HepG2 (cell line): ENCODE measurements at regions not wholly inside any gene's neighbourhood (a gene's known extent, or its start where the extent isn't known, plus 50 kb on each side); places are given as distances from the start of the nearest gene placed in this dataset.

Source experiments
- ATAC-seq: fragments of 200-7000 bp; cut with Tn5 transposase; 3 replicates; pipeline ENCODE4 v1.9.1; 2020; ENCODE audit warnings: mild to moderate bottlenecking, moderate library complexity
- BruUV-seq: library from RNA; stranded (reverse); fragments of 400-500 nt; replicated peaks from 2 replicates; lab custom pipeline; 2021; lab: Mats Ljungman, UMichigan
- CTCF ChIA-PET: fragments of 300-600 bp; formaldehyde crosslinking; extraction: SDS; loops from one replicate; lab custom pipeline; 2021; ENCODE audit warnings: low total read pairs, inconsistent platforms, low intra/inter-chr PET ratio; lab: Yijun Ruan, JAX
- POLR2A ChIA-PET: fragments of 350-600 bp; sonication (Branson Sonifier 250); formaldehyde crosslinking; loops from one replicate; lab custom pipeline; 2020; ENCODE audit warnings: antibody characterized with exemption, inconsistent platforms; lab: Yijun Ruan, JAX
- DNase-seq: peaks from one replicate; pipeline ENCODE4 v3.0.0-alpha.2; 2015; ENCODE audit warnings: low spot score
- FAIRE-seq: peaks from 3 replicates; lab custom pipeline; 2011; peaks lifted over from hg19 to GRCh38; lab: Jason Lieb, UNC
- H2AFZ ChIP-seq: one replicate; pipeline ENCODE4 v1.6.1; 2011; ENCODE audit warnings: low read length, inconsistent platforms
- H3K27ac ChIP-seq: fragments of 300-600 bp; 3 replicates; pipeline ENCODE4 v1.8.0; 2011; ENCODE audit warnings: mixed run types, mild to moderate bottlenecking, mixed read lengths, low read length, inconsistent platforms; ENCODE audit not compliant: insufficient read depth; ENCODE audit errors: extremely low read length
- H3K27me3 ChIP-seq, 2 experiments: fragments of 200-600 bp in 1 of 2; 2 replicates in 1 of 2; 3 replicates in 1 of 2; pipeline versions ENCODE4 v1.6.0 to v1.8.0; 2011; ENCODE audit warnings: low read length in 2 of 2, mild to moderate bottlenecking in 2 of 2, moderate library complexity in 2 of 2, inconsistent platforms in 1 of 2; ENCODE audit not compliant: insufficient read depth in 2 of 2, control insufficient read depth in 1 of 2
- H3K36me3 ChIP-seq, 2 experiments: fragments of 200-600 bp in 1 of 2; replicated peaks in 1 of 2; 2 replicates in 1 of 2; 3 replicates in 1 of 2; pipeline versions ENCODE4 v1.5.1 to v1.8.0; 2011; ENCODE audit warnings: low read length in 2 of 2, inconsistent platforms in 1 of 2; ENCODE audit not compliant: insufficient read depth in 2 of 2, control insufficient read depth in 1 of 2
- H3K4me1 ChIP-seq: 2 replicates; pipeline ENCODE4 v1.5.1; 2012; ENCODE audit warnings: low read length, inconsistent platforms; ENCODE audit not compliant: insufficient read depth
- H3K4me2 ChIP-seq: 2 replicates; pipeline ENCODE4 v1.6.0; 2011; ENCODE audit warnings: low read depth, low read length, inconsistent platforms
- H3K4me3 ChIP-seq, 3 experiments: fragments of 200-600 bp in 1 of 3; sonication (generic), shearing (Covaris generic) in 1 of 3; replicated peaks in 1 of 3; 2 replicates each; pipeline ENCODE4 v1.5.1; 2011 to 2016; ENCODE audit warnings: low read length in 3 of 3, inconsistent platforms in 2 of 3, low read depth in 2 of 3, mild to moderate bottlenecking in 2 of 3, control low read depth in 1 of 3, mixed read lengths in 1 of 3; ENCODE audit not compliant: insufficient read depth in 1 of 3
- H3K79me2 ChIP-seq: one replicate; pipeline ENCODE4 v1.6.1; 2011; ENCODE audit warnings: low read length, inconsistent platforms; ENCODE audit not compliant: insufficient read depth
- H3K9ac ChIP-seq: 2 replicates; pipeline ENCODE4 v1.6.0; 2011; ENCODE audit warnings: mild to moderate bottlenecking, low read depth, low read length, inconsistent platforms; ENCODE audit not compliant: insufficient read depth
- H3K9me3 ChIP-seq: 2 replicates; pipeline ENCODE4 v1.5.1; 2012; ENCODE audit warnings: mild to moderate bottlenecking, low read length
- H4K20me1 ChIP-seq: 2 replicates; pipeline ENCODE4 v1.6.0; 2011; ENCODE audit warnings: inconsistent platforms, mild to moderate bottlenecking, low read length, moderate library complexity; ENCODE audit not compliant: insufficient read depth
- BCL3 ChIP-seq: sonication (generic); formaldehyde crosslinking; IDR thresholded peaks from 2 replicates; pipeline ENCODE4 v1.5.1; 2020; ENCODE audit warnings: mild to moderate bottlenecking, missing genetic modification reagents, moderate library complexity
- BORCS8-MEF2B ChIP-seq: sonication (generic); formaldehyde crosslinking; IDR thresholded peaks from 2 replicates; pipeline ENCODE4 v1.8.0; 2022; ENCODE audit warnings: mild to moderate bottlenecking, missing genetic modification reagents
- CREB3 ChIP-seq: sonication (generic); formaldehyde crosslinking; IDR thresholded peaks from 2 replicates; pipeline ENCODE4 v1.5.0; 2020; ENCODE audit warnings: missing genetic modification reagents
- KAT7 ChIP-seq: IDR thresholded peaks from 2 replicates; pipeline ENCODE4 v1.6.1; 2018; ENCODE audit warnings: borderline replicate concordance, missing compliant biosample characterization
- PLSCR1 ChIP-seq: sonication (generic); formaldehyde crosslinking; IDR thresholded peaks from 2 replicates; pipeline ENCODE4 v1.5.0; 2020; ENCODE audit warnings: missing genetic modification reagents, mild to moderate bottlenecking, borderline replicate concordance
- PRPF4 ChIP-seq: fragments of 200-400 bp; formaldehyde crosslinking; IDR thresholded peaks from 2 replicates; pipeline ENCODE4 v1.6.1; 2016; ENCODE audit warnings: low read length, low read depth; ENCODE audit not compliant: poor library complexity, severe bottlenecking
- RBAK ChIP-seq: sonication (generic); formaldehyde crosslinking; IDR thresholded peaks from 2 replicates; pipeline ENCODE4 v1.5.1; 2020; ENCODE audit warnings: mild to moderate bottlenecking, missing genetic modification reagents
- SMYD3 ChIP-seq: sonication (generic); formaldehyde crosslinking; IDR thresholded peaks from 2 replicates; pipeline ENCODE4 v1.8.1; 2023; ENCODE audit warnings: mild to moderate bottlenecking, missing genetic modification reagents
- TARDBP ChIP-seq: sonication (generic); formaldehyde crosslinking; IDR thresholded peaks from 2 replicates; pipeline ENCODE4 v1.8.0; 2022; ENCODE audit warnings: mild to moderate bottlenecking, missing genetic modification reagents
- ZNF101 ChIP-seq: sonication (generic); formaldehyde crosslinking; IDR thresholded peaks from 2 replicates; pipeline ENCODE4 v1.4.0; 2020; ENCODE audit warnings: mild to moderate bottlenecking, low read depth, missing genetic modification reagents, borderline replicate concordance
- ZNF317 ChIP-seq: sonication (generic); formaldehyde crosslinking; IDR thresholded peaks from 2 replicates; pipeline ENCODE4 v1.5.0; 2020; ENCODE audit warnings: mild to moderate bottlenecking, missing genetic modification reagents
- ZNF451 ChIP-seq: sonication (generic); formaldehyde crosslinking; IDR thresholded peaks from 2 replicates; pipeline ENCODE4 v1.5.0; 2020; ENCODE audit warnings: mild to moderate bottlenecking, missing genetic modification reagents
- ZNF580 ChIP-seq: IDR thresholded peaks from 2 replicates; pipeline ENCODE4 v1.6.1; 2016; ENCODE audit warnings: low read depth, borderline replicate concordance
- ZNF775 ChIP-seq: sonication (generic); formaldehyde crosslinking; IDR thresholded peaks from 2 replicates; pipeline ENCODE4 v1.4.0; 2020; ENCODE audit warnings: missing genetic modification reagents, mild to moderate bottlenecking, moderate library complexity, borderline replicate concordance
- ZSCAN22 ChIP-seq: sonication (generic); formaldehyde crosslinking; IDR thresholded peaks from 2 replicates; pipeline ENCODE4 v1.4.0; 2020; ENCODE audit warnings: mild to moderate bottlenecking, missing genetic modification reagents
- WGBS: methylation state at CpG from one replicate; pipeline ENCODE4 v1.1.6; 2017; ENCODE audit warnings: low lambda C conversion rate; 5-methylcytosine and 5-hydroxymethylcytosine counted together
- in situ Hi-C: cut with HindIII; loops from 2 replicates; pipeline ENCODE4 v1.10.0; 2017; ENCODE audit warnings: low pct_unique_long_range_greater_than_20kb; ENCODE audit not compliant: extremely low pct_ligation_motif_present
- intact Hi-C: fragments of 100-400 bp; cut with micrococcal nuclease; formaldehyde crosslinking; loops from one replicate; pipeline ENCODE4 v1.10.0; 2022; ENCODE audit not compliant: unreplicated experiment

GRCh38 chr1:244289991-244290785 is 161.5 kb downstream of the ADSS2 start:
- CTCF ChIA-PET: no interaction called here
- POLR2A ChIA-PET: no interaction called here
- no peak overlapping the region for H3K4me2 ChIP-seq
- no peak for TF ChIP-seq ZNF101 (CRISPR knock-in tag)
- TF ChIP-seq KAT7 (CRISPR knock-in tag): no peak
- no peak for TF ChIP-seq ZNF317
- TF ChIP-seq SMYD3 (CRISPR knock-in tag): no peak
- TF ChIP-seq BORCS8-MEF2B (CRISPR knock-in tag): no peak
- TF ChIP-seq ZNF580 (CRISPR knock-in tag): no peak
- no peak for TF ChIP-seq ZNF451 (CRISPR knock-in tag)
- no peak for TF ChIP-seq PRPF4
- TF ChIP-seq BCL3 (CRISPR knock-in tag): no peak
- no peak for TF ChIP-seq ZSCAN22 (CRISPR knock-in tag)
- TF ChIP-seq CREB3 (CRISPR knock-in tag): no peak
- TF ChIP-seq ZNF775: no peak
- no peak for TF ChIP-seq RBAK (CRISPR knock-in tag)
- TF ChIP-seq TARDBP (CRISPR knock-in tag): no peak
- no peak for TF ChIP-seq PLSCR1 (CRISPR knock-in tag)
- TF ChIP-seq, all 625 proteins: peak for 0
- Histone ChIP-seq H3K27ac (no peak overlapping the region), H3K4me1 (no peaks in the 10 kb centered on the region), H3K27me3 (peaks cover 0 to 13% of the 10 kb centered on the region in 2 experiments; a peak in 1 of 5 replicates), H3K4me3 (no peak overlapping the region), H3K9ac (no peak overlapping the region), H3K79me2 (no peaks in the 10 kb centered on the region), H3K36me3 (no peaks in the 10 kb centered on the region), H4K20me1 (no peaks in the 10 kb centered on the region), H3K9me3 (no peaks in the 10 kb centered on the region), H2AFZ (no peak overlapping the region)
- BruUV-seq: no TSS peak
- in situ Hi-C loops (no loop called here), intact Hi-C loops (no loop called here)
- FAIRE-seq (no peak), ATAC-seq (no peak), DNase-seq (no peak)
- 26% methylated on average over 11 of the region's 11 CpGs for WGBS
